NCI-H1694 (cell line): ENCODE measurements at regions not wholly inside any gene's neighbourhood (a gene's known extent, or its start where the extent isn't known, plus 50 kb on each side); places are given as distances from the start of the nearest gene placed in this dataset.
"Not testable (repeated sequence)": the region's sequence is repeated elsewhere in the genome, so short reads cannot be mapped to it uniquely, and the experiment has no call there.

Experiments
- DNase-seq: peaks from one replicate; lab custom pipeline; 2025; lab: John Stamatoyannopoulos, UW

GRCh38 chrX:74180716-74181115 is 123.3 kb upstream of the ZCCHC13 start:
- DNase-seq, result no peak

GRCh38 chrX:74179990-74180389 is 124.0 kb upstream of the ZCCHC13 start:
- DNase-seq, result no peak

GRCh38 chrX:74179499-74179898 is 124.5 kb upstream of the ZCCHC13 start:
- DNase-seq, result no peak

- no peak for DNase-seq
These were observed 124.9 kb upstream of the ZCCHC13 start for GRCh38 chrX:74179071-74179470.

- DNase-seq, result no peak
These were observed 125.4 kb upstream of the ZCCHC13 start for GRCh38 chrX:74178536-74178935.

- DNase-seq, result no peak
These were observed 132.5 kb upstream of the ZCCHC13 start for GRCh38 chrX:74171465-74171864.

- no peak for DNase-seq
These were observed 141.8 kb upstream of the ZCCHC13 start for GRCh38 chrX:74162199-74162598.

GRCh38 chrX:74160816-74161215 is 143.2 kb upstream of the ZCCHC13 start:
- no peak for DNase-seq

- DNase-seq, result no peak
These were observed 143.6 kb upstream of the ZCCHC13 start for GRCh38 chrX:74160358-74160757.

- no peak for DNase-seq
These were observed 156.5 kb upstream of the ZCCHC13 start for GRCh38 chrX:74147439-74147838.

- DNase-seq, result no peak
These were observed 165.0 kb upstream of the ZCCHC13 start for GRCh38 chrX:74138943-74139342.

- peak; percentile 61 for DNase-seq
These were observed 170.7 kb upstream of the ZCCHC13 start for GRCh38 chrX:74133156-74133796.

- DNase-seq, result no peak
These were observed 171.7 kb upstream of the ZCCHC13 start for GRCh38 chrX:74132280-74132679.

- no peak for DNase-seq
These were observed 184.7 kb upstream of the ZCCHC13 start for GRCh38 chrX:74119016-74119910.

- DNase-seq, result no peak
These were observed 185.7 kb upstream of the ZCCHC13 start for GRCh38 chrX:74117962-74118902.

GRCh38 chrX:74111245-74111644 is 192.7 kb upstream of the ZCCHC13 start:
- no peak for DNase-seq

GRCh38 chrX:74107666-74108065 is 196.3 kb upstream of the ZCCHC13 start:
- DNase-seq, result no peak

- DNase-seq, result no peak
These were observed 199.5 kb upstream of the ZCCHC13 start for GRCh38 chrX:74104356-74105015.

GRCh38 chrX:74098407-74098806 is 205.6 kb upstream of the ZCCHC13 start:
- DNase-seq, result not testable (repeated sequence)

- no peak for DNase-seq
These were observed 213.9 kb upstream of the ZCCHC13 start for GRCh38 chrX:74090049-74090448.

GRCh38 chrX:74085642-74086236 is 218.2 kb upstream of the ZCCHC13 start:
- DNase-seq, result no peak
